Fibroblast of lung (primary cell): ENCODE measurements at regions not wholly inside any gene's neighbourhood (a gene's known extent, or its start where the extent isn't known, plus 50 kb on each side); places are given as distances from the start of the nearest gene placed in this dataset.

ENCODE experiments used
- EZH2 ChIP-seq: IDR thresholded peaks from 2 replicates; pipeline ENCODE4 v1.5.1; 2012; ENCODE audit warnings: low read length, control low read depth, mild to moderate bottlenecking; ENCODE audit errors: missing control alignments
- TF ChIP-seq, protein P1 (sequence below), 2 donors: IDR thresholded peaks in 1 of 2; conservative IDR thresholded peaks in 1 of 2; 1 replicate in 1 of 2; 2 replicates in 1 of 2; pipeline ENCODE4 v1.5.1; 2011 to 2012; ENCODE audit warnings: low read length in 2 of 2, control low read depth in 1 of 2, inconsistent platforms in 1 of 2, low read depth in 1 of 2, mild to moderate bottlenecking in 1 of 2

DNA sequence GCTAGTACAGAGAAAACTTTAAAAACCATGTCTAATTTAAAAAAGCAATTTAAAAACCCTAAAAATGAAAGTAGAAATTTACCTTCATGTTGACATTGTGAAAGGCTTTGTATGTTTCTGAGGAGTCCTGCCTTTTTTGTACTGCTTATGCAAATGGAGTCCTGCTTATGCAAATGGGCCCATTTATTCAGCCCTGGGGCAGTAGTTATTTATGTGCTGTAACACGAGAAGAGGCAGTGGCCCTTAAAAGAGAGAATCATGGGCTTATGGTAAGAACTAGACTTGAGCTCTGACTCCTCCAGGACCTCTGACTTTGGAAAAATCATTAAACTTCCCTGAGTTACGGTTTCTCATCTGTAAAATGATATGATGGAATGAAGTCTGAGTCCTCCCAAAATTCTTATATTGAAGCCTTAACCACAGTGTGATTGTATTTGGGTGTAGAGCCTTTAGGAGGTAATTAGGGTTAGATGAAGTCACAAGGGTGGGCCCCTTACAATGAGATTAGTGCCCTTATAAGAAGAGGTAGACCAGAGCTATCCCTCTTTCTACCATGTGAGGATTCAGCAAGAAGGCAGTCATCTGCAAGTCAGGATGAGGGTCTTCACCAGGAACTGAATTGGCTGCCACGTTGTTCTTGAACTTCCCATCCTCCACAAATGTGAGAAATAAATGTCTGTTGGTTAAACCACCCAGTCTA lies 447.8 kb upstream of the CD180 start:
- TF ChIP-seq, protein P1, sequence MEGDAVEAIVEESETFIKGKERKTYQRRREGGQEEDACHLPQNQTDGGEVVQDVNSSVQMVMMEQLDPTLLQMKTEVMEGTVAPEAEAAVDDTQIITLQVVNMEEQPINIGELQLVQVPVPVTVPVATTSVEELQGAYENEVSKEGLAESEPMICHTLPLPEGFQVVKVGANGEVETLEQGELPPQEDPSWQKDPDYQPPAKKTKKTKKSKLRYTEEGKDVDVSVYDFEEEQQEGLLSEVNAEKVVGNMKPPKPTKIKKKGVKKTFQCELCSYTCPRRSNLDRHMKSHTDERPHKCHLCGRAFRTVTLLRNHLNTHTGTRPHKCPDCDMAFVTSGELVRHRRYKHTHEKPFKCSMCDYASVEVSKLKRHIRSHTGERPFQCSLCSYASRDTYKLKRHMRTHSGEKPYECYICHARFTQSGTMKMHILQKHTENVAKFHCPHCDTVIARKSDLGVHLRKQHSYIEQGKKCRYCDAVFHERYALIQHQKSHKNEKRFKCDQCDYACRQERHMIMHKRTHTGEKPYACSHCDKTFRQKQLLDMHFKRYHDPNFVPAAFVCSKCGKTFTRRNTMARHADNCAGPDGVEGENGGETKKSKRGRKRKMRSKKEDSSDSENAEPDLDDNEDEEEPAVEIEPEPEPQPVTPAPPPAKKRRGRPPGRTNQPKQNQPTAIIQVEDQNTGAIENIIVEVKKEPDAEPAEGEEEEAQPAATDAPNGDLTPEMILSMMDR (conservative IDR thresholded peaks at IDR 0.05 in 1 of 2, IDR thresholded peaks at IDR 0.05 in 1 of 2; ENCODE audit: low read depth in 1 of 2, low read length in 2 of 2), result no peak
- no peak for TF ChIP-seq EZH2
